GM18511 (cell line): ENCODE measurements at regions not wholly inside any gene's neighbourhood (a gene's known extent, or its start where the extent isn't known, plus 50 kb on each side); places are given as distances from the start of the nearest gene placed in this dataset.
A peak's percentile ranks its signal among the peaks of the same experiment; 100 is the strongest.
"Not testable (repeated sequence)": the region's sequence is repeated elsewhere in the genome, so short reads cannot be mapped to it uniquely, and the experiment has no call there.

ENCODE experiments used
- ATAC-seq: cut with Tn5 transposase; IDR thresholded peaks from one replicate; pipeline ENCODE4 v1.9.1; 2021; ENCODE audit warnings: mild to moderate bottlenecking, moderate library complexity; ENCODE audit not compliant: unreplicated experiment

GRCh38 chr10:29363930-29364329 lies 75.1 kb downstream of the LYZL1 start:
- ATAC-seq, result not testable (repeated sequence)

- not testable (repeated sequence) for ATAC-seq
These were observed 77.3 kb downstream of the LYZL1 start for GRCh38 chr10:29366206-29366605.

GRCh38 chr10:29369419-29369818 lies 80.5 kb downstream of the LYZL1 start:
- no peak for ATAC-seq

GRCh38 chr10:29370097-29371092 lies 81.5 kb downstream of the LYZL1 start:
- ATAC-seq, result no peak

GRCh38 chr10:29372920-29373319 lies 84.0 kb downstream of the LYZL1 start:
- no peak for ATAC-seq

GRCh38 chr10:29374162-29374561 lies 85.3 kb downstream of the LYZL1 start:
- no peak for ATAC-seq

GRCh38 chr10:29375888-29376287 lies 87.0 kb downstream of the LYZL1 start:
- ATAC-seq, result no peak

- ATAC-seq, result no peak
These were observed 88.6 kb downstream of the LYZL1 start for GRCh38 chr10:29377333-29377961.

GRCh38 chr10:29378106-29378505 lies 89.2 kb downstream of the LYZL1 start:
- ATAC-seq, result no peak

- ATAC-seq, result peak; percentile 69
These were observed 90.3 kb downstream of the LYZL1 start for GRCh38 chr10:29379208-29379607.

GRCh38 chr10:29379777-29380598 lies 91.1 kb downstream of the LYZL1 start:
- ATAC-seq, result not testable (repeated sequence)

GRCh38 chr10:29380599-29381511 lies 92.0 kb downstream of the LYZL1 start:
- ATAC-seq, result not testable (repeated sequence)

GRCh38 chr10:29386342-29386999 lies 97.6 kb downstream of the LYZL1 start:
- peak; percentile 70 for ATAC-seq

GRCh38 chr10:29387269-29387668 lies 98.4 kb downstream of the LYZL1 start:
- no peak for ATAC-seq

GRCh38 chr10:29388112-29388511 lies 99.2 kb downstream of the LYZL1 start:
- not testable (repeated sequence) for ATAC-seq

GRCh38 chr10:29389493-29389892 lies 100.6 kb downstream of the LYZL1 start:
- ATAC-seq, result no peak

GRCh38 chr10:29389935-29390334 lies 101.1 kb downstream of the LYZL1 start:
- ATAC-seq, result no peak

GRCh38 chr10:29392376-29393021 lies 103.6 kb downstream of the LYZL1 start:
- peak; percentile 76 for ATAC-seq

GRCh38 chr10:29394321-29394932 lies 105.6 kb downstream of the LYZL1 start:
- no peak for ATAC-seq
